GM21576 (cell line): ENCODE measurements at regions not wholly inside any gene's neighbourhood (a gene's known extent, or its start where the extent isn't known, plus 50 kb on each side); places are given as distances from the start of the nearest gene placed in this dataset.
"Not testable (repeated sequence)": the region's sequence is repeated elsewhere in the genome, so short reads cannot be mapped to it uniquely, and the experiment has no call there.

ENCODE experiments used
- ATAC-seq: cut with Tn5 transposase; IDR thresholded peaks from one replicate; pipeline ENCODE4 v1.9.1; 2021; ENCODE audit warnings: mild to moderate bottlenecking, moderate library complexity; ENCODE audit not compliant: unreplicated experiment

DNA sequence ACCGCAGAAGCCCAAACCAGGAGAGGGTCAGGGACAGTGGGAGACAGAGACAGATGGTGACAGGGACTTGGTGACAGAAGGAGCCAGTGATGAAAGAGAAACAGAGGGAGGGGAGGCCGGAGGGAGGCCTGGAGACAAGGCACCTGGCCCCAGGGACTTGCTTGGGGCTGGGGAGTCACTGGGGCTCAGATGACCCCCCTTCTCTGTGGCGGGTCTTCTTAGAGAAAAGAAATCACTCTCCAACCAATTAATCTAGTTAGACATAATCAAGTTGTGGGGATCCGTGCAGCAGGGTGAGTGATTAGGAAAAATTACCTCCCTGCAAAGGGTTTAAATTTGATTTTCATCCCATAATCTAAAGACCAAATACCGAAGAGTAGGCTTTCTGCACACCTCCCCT lies 519.8 kb downstream of the PTPRU start:
- no peak for ATAC-seq

DNA sequence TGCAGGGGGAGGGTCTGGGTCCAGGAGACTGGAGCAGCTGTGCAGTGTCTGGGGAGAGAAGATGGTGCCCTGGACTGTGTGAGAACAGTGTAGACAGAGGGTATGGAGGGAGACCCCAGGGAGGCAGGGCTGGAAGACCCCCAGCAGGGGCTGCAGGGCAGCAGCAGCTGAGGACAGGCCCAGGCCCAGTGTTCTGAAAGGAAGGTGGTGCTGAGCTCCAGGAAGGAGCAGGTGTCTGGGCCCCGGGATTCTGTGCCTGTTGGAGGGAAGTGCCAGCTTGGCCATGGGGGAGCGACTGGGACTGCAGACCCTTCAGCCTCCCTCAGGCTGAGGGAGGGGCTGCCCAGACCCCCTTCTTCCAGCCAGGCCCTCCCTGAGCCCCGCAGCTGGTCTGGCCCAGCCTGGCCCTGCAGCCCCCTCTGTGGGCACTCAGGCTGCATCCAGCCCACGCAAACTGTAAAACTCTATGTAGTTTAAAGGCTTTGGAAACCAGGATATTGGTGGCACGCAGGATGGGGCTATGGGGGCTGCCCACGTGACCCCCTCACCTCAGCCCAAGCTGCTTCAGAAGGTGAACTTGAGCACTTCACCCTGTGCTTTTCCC lies 519.2 kb downstream of the PTPRU start:
- ATAC-seq, result not testable (repeated sequence)

DNA sequence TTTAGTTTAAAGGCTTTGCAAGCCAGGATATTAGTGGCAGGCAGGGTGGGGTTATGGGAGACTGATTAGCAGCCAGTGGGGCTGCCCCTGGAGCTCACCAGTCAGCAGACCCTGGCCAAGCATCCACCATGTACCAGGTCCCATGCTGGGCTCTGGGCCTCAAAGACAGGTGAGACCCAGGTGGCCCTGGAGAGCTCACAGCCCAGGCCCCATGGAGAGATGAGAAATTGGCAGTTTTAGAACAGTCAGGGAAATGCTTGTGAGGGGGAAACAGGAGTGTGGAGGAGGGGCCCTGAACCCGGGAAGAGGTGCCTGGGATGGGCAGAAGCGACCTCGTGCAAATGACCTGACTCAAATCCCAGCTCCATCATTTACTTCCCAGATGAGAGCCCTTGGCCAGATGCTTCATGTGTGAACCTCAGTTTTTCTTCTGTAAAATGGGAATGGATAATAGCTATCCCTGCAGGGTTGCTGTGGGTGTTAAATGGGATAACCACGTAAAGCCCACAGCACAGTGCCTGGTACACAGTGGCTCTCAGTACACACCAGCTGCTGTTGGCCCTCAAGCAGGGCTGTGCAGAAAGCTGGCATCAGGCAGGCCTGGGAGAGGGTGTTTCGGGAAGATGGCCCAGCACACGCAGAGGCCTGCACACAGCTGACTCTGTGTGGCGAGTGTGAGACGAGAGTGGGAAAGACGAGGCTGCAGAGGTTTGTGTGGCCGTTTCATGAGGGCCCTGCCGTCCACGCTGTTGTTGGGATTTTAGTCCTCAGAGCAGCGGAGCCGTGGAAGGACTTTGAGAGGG lies 518.5 kb downstream of the PTPRU start:
- ATAC-seq, result no peak

DNA sequence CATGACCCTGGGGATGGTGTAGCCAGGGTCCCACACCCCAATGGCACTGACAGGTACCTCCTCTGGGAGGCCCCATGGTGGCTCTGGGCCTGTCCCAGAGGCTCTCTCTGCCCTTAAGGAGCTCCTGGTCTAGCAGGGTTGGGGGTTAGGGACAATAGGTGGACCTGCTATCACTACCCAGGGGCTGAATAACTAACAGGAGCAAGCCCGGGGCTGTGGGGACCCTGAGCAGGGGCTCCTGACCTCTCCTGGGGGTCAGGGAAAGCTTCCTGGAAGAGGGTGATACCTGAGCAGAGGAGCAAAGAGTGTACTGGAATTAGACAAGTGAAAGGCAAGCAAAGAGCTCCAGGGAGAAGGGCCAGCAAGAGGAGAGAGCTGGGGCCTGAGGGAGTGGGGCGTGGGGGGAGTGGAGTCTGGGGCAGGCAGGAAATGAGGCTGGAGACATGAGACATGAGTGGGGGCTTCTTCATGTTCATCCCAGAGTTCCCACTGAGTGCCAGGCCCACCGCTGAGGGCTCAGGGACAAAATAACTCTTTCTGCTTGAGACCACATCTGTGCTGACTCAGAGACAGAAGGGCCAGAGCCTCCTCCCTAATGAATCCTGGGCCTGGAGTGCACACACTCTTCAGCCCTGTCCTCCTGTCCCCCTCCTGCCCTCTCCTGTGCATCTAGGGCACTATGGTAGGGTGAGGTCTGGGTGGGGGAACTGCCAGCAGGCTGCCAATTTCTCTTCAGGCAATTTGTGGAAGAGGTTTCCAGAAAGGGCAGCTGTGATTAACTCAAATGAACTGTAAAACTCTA lies 517.6 kb downstream of the PTPRU start:
- ATAC-seq, result no peak

DNA sequence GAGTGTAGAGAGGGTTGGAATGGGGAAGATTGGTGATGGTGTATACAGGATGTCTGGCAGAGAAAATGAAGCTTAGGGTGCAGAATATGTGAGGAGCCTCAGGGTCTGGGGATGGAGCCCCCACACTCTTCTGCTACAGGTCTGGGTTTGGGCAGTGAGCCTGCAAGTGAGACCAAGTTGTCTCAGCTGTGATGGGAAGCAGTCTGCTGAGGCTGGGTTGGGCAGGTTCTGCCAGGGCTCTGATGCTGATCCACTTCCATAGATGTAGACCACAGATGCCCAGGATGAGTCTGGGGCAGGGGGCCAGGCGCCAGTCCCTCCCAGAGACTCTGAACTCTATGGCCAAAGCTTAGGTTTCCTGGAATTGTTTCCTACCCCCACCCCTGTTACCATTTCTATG lies 516.9 kb downstream of the PTPRU start:
- no peak for ATAC-seq

DNA sequence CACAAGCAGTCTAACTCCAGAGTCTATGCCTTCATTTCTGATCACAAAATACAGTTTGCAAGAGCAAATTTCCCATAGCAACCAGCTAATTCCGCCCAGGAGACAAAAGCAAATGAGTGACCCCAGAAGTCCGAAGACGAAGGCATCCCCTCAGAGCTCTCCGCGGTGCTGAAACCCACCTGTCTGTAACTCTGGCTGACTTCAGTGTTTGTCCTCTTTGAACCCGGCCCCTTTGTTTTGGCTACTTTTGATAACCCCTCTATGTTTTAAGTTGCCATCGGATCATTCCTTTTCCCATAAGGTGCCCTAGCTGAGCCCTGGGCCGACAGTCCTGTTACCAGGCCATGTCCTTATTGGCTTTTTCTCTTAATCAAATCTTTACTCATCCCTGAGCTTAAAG lies 515.8 kb downstream of the PTPRU start:
- ATAC-seq, result no peak

DNA sequence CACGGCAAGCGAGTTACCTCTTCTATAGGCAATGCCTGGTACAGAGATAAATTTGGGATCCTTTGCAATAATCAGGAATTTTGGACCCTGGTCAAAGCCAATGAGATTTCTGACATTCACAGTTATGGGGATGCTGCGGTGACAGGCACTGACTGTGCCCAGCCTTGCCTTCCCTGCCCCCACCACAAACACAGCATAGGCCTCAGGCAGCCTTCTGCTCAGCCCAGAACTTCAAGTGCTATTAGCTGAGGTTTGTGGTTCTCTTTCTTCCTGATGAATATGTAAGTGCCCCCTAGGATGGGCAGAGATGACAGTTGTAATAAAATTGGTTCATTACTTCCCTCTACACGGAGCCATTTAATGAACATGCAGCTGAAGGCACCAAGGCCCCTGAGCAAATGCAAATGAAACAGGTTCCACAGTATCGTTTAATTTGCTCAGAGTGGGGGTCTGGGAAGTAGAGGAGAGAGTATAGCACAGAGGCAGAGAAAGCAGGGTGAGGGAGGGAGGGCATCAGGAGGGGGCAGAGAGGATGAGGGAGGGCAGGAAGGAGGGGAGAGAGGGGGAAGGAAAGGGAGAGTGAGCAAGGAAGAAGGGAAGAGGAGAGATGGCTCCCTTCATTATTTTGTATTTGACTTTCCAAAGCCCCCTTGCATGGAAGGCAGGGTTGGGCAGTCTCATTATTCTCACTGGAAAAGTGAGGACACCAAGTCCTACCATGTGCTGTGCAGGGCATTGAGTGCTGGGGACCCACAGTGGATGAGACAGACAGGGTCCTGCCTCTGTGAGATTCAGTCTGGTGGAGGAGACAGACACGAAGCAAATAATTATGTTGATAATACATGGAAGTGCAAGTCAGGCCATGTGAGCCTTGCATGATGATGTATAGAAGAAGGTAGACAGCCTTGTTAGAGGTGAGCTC lies 513.0 kb downstream of the PTPRU start:
- no peak for ATAC-seq

DNA sequence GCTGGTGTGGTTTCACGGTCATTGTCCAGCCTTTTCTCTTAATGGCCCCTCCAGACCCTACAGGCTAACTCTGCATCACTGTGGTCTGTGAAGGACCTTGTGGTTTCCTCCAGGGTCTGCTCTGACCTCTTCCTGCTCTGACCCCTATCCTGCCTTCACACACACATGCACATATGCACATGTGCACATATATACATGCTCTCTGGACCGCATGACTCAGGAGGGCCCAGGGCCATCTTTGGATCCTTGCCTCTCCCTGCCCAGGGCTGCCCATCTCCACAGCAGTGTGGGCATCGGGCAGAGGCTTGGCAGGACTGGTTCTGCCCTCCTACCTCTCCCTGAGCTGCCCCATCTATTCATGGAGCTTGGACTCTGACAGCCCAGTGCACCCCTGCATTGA lies 510.9 kb downstream of the PTPRU start:
- ATAC-seq, result no peak

DNA sequence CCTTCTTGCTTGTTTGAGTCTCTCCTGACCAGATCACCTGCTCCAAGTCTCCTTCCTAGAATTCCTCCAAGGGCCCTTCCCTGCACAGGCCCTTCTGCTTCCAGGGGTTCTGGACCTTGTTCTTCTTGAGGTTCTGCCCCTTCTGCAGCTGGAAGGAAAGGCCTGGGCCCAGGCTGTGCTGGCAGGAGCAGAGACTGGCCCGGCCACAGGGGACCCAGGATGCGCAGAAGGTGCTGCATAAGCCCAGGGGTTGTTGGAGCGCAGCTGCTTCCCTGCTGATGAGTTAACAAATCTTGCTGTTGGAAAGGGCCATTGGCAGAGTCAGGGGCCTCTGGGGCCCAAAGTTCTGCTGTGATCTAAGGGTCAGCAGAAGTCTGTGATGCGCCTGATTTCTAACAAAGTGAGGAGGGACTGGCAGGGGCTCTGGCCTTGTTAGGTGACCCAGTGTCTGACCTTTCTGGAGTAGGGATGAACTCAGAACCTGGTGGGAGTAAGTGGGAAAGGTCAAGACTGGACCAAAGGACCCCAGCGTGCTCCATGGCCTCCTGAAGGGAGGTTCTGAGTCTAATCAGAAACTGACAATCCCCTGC lies 509.8 kb downstream of the PTPRU start:
- ATAC-seq, result no peak

DNA sequence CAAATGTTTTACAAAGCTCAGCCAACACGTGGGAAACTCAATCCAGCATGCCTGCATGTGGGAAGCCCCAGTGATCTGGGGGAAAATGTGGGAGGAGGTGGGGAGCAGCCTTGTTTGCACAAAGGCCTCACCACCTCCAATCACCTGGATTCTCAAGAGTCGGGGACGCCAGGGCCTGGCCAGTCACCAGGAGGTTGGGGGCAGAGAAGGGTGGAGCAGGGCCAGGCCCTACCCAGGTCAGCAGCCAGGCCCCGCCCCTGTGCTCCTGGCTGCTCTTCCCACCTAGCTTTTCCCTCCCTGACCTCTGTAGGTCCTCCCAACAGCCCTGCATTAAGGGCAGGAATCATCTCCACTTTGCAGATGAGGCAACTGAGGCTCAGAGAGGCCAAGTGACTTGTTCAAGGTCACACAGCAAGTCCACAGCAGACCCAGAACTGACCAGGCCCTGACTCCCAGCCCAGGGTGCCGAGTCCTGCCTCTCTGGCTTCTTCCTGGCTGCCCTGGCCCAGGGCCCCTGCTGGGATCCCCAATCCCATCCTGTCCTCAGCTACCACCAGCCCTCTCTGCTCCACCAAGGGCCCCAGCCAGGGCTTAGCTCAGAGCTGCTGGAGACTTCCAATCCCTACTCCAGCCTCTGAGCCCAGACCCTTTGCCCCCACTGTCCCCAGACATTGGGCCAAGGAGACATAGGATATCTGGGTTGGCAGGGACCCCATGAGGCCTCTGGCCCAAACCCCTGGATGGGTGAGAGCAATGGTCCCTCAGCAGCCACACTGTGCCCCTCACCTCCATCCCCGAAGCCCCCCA lies 508.6 kb downstream of the PTPRU start:
- no peak for ATAC-seq

DNA sequence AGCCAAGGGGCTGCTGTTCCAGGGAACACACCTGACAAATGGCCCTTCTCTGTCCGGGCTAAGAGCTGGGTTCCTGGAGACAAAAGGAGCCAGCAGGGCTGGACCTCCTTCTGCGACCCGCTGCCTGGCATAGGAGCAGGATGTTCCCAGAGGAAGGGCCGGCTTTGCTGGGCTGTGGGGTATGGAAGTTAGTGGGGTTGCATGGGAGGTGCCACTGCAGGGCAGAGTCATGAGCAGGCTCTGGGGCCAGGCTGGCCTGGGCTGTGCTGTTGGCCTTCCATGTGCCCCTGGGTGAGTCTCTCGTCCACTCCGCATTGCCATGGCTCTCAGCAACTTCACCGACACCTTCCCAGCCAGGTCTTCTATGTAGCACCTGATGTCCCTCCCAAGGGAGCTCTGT lies 507.6 kb downstream of the PTPRU start:
- no peak for ATAC-seq

DNA sequence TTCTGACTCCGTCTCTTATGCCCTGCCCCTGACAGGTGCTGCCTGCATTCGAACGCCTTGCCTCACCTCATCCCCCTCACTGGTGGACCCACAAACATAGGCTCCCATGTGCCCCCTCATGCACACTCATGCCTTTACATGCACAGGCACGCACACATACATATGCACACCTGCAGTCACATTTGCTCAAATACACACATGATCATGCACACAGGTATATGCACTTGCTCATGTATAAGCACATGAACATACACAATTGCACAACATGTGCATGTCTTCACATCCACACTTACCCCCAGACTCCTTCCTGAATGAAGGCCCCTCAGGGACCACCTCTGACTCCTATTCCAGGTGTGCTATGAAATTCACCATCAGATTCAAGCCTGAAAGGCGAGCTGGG lies 506.9 kb downstream of the PTPRU start:
- no peak for ATAC-seq

DNA sequence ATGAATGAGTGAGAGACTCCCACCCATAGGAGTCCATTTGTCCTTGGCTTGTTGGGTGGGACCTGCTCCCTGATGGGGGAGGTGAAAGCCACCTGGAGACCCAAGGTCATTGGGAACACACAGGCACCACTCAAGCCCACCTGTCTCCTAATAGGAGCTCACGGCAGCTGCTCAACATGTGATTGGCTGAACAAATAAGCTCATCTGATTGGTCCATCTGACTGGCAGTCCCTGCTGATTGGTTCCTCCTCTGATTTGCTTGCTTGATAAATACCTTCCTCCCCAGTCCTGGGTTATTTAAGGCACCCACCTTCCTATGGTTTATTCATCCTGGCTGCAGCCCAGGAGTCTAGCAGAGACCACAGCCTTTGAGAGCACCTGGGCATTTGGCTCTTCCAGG lies 502.9 kb downstream of the PTPRU start:
- ATAC-seq, result no peak

DNA sequence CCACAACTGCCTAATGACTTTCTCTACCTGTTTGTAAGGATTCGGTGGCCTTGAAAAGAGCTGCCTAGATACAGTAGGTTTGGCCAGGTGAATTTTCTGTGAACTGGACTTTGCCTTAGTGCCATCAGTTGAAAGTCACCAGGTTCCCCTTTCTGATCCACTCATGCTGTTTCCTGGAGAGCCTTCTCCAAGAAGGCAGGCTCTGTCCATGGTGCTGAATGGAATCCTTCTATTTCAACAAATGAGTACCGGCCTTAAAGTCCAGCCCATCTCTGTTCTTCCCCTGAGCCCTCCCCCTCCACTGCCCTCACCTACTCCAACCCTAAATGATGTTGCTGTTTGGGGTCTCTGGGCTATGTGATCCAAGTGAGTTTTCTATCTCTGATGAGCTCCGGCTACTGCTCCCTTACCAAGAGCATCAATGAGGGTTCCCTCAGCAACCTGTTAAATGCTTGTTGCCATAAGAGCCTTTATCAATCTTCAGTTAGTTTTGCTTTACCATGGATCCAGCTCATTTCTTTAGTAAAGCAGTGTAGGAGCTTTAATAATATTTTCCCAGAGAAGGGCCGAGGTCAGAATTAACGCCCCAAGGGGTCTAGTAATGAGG lies 500.4 kb downstream of the PTPRU start:
- no peak for ATAC-seq

DNA sequence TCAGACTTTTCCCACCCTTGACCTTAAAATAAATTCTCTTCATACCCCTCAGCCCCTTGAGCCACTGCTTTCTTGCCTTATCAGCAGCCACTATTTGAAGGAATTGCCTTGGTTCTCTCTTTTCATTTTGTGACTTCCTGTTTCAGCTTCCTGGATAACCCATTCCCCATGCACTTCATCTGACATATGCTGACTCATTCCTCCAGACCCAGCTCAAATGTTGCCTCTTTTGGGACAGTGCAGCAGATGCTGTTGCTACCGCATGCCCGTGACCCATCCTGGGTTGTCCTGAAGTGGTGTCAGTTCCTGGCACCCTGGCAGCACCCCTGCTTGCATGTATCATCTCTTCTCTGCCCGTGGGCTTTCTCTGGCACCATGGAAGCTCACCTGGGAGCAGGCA lies 496.1 kb downstream of the PTPRU start:
- ATAC-seq, result no peak

DNA sequence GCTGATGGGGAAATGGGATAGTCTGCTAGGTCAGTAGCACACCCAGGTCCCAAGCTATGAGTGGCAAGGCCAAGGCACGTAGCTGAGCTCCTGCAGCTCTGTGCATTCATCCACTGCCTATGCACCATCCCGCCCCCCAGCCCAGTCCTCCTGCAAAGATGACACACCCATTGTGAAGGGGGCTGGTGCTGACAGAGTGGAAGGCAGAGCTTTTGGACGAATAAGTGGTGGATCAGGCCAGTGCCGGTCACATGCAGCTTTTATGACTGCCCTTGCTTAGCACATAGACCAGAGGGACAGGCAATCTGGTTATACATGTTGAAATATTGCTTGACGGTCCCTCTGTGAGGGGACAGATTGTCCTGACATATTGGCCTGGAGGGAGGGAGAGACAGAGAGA lies 494.3 kb downstream of the PTPRU start:
- no peak for ATAC-seq

DNA sequence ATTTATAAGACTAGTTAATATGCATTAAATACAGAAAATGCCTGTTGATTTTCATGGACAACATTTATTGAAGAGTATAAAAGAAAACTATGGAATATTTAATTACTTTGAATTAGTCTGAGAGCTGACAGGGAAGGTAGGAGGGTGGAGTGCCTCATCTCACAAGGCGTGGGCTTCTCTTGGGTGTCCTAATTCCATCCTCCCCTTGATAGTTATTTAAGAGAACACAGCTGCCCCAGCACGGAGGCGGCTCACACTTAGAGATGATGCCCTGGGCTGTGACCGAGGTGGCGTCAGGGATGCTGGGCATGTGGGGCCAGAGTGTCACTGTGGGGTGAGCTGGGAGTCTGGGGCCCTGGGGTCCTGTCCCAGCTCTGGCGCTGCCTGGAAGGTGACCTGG lies 493.0 kb downstream of the PTPRU start:
- no peak for ATAC-seq

DNA sequence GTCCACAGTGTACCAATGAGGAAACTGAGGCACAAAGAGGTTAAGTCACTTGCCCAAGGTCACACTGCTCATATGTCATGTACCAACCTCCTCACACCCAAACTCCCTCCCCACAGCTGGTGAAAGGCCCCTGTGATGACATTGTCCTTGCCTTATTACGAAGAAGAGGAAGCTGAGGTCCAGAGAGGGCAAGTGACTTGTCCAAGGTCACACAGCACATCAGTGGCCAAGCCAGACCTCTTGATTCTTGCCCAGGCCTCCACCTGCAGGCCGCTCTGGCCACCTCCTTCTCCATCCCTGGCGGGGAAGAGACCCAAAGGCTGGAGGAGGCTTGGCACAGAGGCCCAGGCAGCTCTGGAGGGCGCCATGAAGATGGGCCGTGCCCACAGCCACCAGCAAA lies 492.4 kb downstream of the PTPRU start:
- ATAC-seq, result no peak

DNA sequence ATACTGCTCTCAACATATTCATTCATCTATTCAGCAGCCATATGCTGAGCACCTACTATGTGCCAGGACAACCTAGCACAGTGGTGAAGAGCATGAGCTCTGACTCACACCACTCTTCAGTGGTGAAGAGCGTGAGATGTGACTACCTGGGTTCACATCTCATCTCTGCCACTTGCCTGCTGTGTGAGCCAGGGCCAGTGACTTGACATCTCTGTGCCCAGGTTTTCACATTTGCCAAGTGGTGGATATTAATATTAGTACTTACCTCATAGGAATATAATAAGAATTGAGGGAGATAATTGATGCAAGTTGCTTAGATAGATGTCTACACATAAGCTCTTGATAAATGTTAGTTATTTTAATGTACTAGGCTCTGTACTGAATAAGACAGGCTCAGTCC lies 488.9 kb downstream of the PTPRU start:
- ATAC-seq, result no peak
